Spleen (tissue), 7 donors: ENCODE measurements at regions not wholly inside any gene's neighbourhood (a gene's known extent, or its start where the extent isn't known, plus 50 kb on each side); places are given as distances from the start of the nearest gene placed in this dataset.

ENCODE experiments used
- POLR2A ChIP-seq, 3 donors: fragments of 450-650 bp; IDR thresholded peaks; one replicate each; pipeline ENCODE4 v1.5.1; 2017; ENCODE audit warnings: antibody characterized with exemption in 3 of 3, mild to moderate bottlenecking in 1 of 3
- POLR2AphosphoS5 ChIP-seq, 3 donors: sonication (generic); formaldehyde crosslinking; IDR thresholded peaks; one replicate each; pipeline ENCODE4 v1.5.1; 2017; ENCODE audit warnings: antibody characterized with exemption in 3 of 3
- TF ChIP-seq, protein P1 (sequence below), 11 experiments: fragments of 200-600 bp in 7 of 11; fragments of 450-650 bp in 4 of 11; sonication (generic) in 4 of 11; IDR thresholded peaks in 8 of 11; conservative IDR thresholded peaks in 3 of 11; 1 replicate in 7 of 11; 2 replicates in 4 of 11; pipeline versions ENCODE4 v1.4.0 to v1.8.0; 2016 to 2021; ENCODE audit warnings: antibody characterized with exemption in 11 of 11, inconsistent platforms in 4 of 11, mild to moderate bottlenecking in 1 of 11
- donor health status: DM: no; HTN: no; CAD: no; lungs with moderate emphysema.
- donor health status: DM: no; HTN: no; CAD: no.
- donor health status: DM: no; HTN: no; CAD: no.

DNA sequence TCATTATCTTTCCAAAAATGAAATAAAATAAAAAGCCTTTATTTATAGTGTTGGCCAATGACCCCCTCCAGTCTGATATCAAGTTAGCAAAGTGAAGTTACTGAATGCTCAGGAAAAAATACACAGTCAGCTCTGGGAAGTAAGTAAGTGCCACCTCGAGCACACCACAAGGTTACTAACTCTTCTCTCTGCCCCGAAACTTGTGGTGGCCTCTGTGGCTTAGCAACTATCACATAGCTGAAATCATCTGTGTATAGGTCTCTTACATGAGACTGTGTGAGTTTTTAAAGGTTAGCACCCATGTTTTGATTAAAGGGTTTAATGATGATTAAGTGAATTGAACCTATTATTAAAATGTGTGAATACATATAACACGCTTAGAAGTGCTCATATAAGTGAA lies 161.4 kb upstream of the KLF4 start:
- TF ChIP-seq, protein P1, sequence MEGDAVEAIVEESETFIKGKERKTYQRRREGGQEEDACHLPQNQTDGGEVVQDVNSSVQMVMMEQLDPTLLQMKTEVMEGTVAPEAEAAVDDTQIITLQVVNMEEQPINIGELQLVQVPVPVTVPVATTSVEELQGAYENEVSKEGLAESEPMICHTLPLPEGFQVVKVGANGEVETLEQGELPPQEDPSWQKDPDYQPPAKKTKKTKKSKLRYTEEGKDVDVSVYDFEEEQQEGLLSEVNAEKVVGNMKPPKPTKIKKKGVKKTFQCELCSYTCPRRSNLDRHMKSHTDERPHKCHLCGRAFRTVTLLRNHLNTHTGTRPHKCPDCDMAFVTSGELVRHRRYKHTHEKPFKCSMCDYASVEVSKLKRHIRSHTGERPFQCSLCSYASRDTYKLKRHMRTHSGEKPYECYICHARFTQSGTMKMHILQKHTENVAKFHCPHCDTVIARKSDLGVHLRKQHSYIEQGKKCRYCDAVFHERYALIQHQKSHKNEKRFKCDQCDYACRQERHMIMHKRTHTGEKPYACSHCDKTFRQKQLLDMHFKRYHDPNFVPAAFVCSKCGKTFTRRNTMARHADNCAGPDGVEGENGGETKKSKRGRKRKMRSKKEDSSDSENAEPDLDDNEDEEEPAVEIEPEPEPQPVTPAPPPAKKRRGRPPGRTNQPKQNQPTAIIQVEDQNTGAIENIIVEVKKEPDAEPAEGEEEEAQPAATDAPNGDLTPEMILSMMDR (IDR thresholded peaks at IDR 0.05 in 8 of 11, conservative IDR thresholded peaks at IDR 0.05 in 3 of 11): no peak
- TF ChIP-seq POLR2AphosphoS5 (IDR thresholded peaks at IDR 0.05): no peak
- TF ChIP-seq POLR2A (IDR thresholded peaks at IDR 0.05): no peak
